ENCODE measurements at regions not wholly inside any gene's neighbourhood (a gene's known extent, or its start where the extent isn't known, plus 50 kb on each side); places are given as distances from the start of the nearest gene placed in this dataset.

- TF ChIP-seq EZH2 (IDR thresholded peaks at IDR 0.05; ENCODE audit: insufficient read depth, poor library complexity, severe bottlenecking) (no peak), EZH2phosphoT487 (IDR thresholded peaks at IDR 0.05; ENCODE audit: insufficient read depth, low read depth) (no peak)
Measured at GRCh38 chr6:137707590-137708360, 159.3 kb upstream of the TNFAIP3 start.

Measured in GM23248 (cell line).